HG02970 (cell line): ENCODE measurements at regions not wholly inside any gene's neighbourhood (a gene's known extent, or its start where the extent isn't known, plus 50 kb on each side); places are given as distances from the start of the nearest gene placed in this dataset.
"Not testable (repeated sequence)": the region's sequence is repeated elsewhere in the genome, so short reads cannot be mapped to it uniquely, and the experiment has no call there.

ENCODE experiments used
- ATAC-seq: cut with Tn5 transposase; IDR thresholded peaks from one replicate; pipeline ENCODE4 v1.9.1; 2021; ENCODE audit warnings: mild to moderate bottlenecking, moderate library complexity, moderate number of reproducible peaks; ENCODE audit not compliant: unreplicated experiment, low FRiP score

GRCh38 chr15:38614621-38615020, 50.0 kb upstream of the RASGRP1 start:
- ATAC-seq, result no peak

GRCh38 chr15:38617831-38618230, 53.2 kb upstream of the RASGRP1 start:
- ATAC-seq, result no peak

GRCh38 chr15:38618242-38618955, 53.8 kb upstream of the RASGRP1 start:
- ATAC-seq, result no peak

DNA sequence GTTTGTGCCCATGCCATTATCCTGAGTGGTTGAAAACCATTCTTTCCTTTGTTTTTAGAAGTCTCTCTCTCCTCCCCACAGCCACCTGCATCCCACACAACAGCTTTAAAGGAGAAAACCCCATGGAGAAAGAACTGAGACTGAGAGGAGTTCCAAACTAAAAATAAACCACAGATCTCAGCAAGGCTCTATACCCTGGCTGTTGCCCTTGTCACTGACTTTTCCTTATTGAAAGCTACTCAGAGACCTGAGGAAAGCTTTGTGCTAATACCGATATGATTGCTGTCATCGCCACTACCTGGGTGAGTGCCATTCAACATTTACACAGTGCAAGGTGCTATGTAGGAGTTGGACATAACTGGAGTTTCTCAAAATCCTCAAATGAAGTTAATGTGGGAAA, 55.5 kb upstream of the RASGRP1 start:
- no peak for ATAC-seq

GRCh38 chr15:38620851-38621594, 56.4 kb upstream of the RASGRP1 start:
- ATAC-seq, result no peak

GRCh38 chr15:38622304-38622703, 57.7 kb upstream of the RASGRP1 start:
- ATAC-seq, result no peak

DNA sequence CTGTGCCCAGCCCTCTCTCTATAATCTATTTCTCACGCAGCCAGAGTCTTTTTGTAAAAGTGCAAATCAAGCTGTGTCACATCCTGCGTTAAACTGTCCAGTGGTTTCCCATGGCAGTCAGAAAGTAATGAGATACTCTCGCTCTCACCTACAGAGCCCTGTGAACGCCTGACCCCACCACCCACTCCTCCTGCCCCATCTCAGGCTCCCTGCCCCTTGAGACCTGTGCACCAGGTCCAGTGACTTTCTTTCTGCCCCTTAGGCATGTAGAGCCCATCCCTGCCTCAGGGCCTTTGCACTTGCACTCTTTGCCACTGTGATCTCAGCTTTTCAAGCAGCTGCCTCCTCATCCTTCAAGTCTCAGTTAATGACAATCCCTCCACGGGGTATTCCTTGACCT, 58.3 kb upstream of the RASGRP1 start:
- ATAC-seq, result no peak

DNA sequence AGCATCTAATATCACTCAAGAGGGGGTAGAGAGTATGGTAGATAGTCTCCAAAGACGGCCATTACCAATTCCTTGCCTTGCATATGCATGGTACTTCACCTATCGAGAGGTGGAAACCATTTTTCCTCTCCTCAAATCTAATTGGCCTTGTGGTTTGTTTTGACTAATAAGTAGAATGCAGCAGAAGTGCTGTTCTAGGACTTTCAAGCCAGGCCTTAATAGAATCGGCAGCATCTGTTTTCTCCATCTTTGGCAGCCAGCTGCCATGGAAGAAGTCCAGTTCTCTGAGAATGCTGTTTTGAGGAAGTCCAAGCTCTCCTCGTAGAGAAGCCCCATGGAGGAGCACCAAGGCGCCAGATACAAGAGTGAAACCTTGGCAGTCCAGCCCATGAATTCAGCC, 59.1 kb upstream of the RASGRP1 start:
- ATAC-seq, result no peak

DNA sequence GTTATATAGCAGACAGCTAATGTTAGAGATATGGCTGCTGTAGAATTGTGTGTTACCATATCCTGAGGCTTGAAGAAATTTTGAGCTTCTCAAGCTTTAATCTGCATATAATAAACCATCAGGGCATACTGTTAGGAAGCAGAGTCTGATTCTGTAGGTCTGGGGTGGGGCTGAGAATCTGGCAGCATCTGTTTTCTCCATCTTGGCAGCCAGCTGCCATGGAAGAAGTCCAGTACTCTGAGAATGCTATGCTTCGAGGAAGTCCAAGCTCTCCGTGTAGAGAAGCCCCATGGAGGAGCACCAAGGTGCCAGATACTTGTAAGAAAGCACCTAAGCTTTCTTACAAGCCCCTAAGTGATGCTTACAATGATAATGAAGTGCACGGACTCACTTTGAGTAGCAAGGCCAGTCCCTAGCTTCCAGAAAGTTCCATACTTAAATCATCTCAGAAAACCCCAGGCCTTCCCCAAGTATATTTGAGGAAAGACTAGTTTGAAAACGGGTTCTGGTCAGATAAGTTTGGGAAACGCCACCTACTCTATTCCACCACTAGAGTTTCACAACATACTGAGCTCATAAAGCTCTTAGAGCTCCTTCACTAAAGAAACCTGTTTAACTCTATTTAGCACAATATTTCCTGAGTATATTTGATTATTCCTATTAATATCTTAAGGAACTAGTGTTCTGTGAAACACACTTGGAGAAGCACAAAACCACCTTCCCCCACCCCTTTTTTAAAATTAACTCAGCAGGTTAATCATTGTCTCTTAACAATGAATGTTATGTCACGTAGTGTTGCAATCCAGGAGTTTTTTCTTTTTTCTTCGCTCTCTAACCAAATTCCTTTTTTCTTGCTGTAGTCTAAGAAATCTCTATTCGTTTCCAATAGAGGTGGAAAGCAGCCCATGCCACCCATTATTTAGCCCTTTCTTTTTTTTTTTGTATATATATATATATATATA, 59.9 kb upstream of the RASGRP1 start:
- ATAC-seq, result no peak

DNA sequence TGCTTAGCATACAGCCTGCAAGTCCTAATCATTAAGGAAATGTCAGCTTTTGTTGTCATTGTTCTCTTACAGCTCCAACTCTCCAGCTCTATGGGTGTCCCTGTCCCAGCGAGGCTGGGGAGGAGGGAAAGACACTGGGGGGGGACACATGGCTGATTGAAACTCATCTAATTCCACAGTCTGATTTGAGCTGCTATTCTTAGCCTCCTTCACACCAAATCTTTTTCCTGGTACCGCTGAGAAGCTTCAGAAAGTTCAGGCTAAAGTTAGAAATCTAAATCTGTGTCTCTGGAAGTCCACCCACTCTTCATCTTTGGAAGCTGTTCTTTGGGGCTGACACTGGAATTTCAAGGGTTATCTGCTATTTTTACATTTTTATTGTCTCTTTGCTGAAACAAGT, 61.3 kb upstream of the RASGRP1 start:
- no peak for ATAC-seq

DNA sequence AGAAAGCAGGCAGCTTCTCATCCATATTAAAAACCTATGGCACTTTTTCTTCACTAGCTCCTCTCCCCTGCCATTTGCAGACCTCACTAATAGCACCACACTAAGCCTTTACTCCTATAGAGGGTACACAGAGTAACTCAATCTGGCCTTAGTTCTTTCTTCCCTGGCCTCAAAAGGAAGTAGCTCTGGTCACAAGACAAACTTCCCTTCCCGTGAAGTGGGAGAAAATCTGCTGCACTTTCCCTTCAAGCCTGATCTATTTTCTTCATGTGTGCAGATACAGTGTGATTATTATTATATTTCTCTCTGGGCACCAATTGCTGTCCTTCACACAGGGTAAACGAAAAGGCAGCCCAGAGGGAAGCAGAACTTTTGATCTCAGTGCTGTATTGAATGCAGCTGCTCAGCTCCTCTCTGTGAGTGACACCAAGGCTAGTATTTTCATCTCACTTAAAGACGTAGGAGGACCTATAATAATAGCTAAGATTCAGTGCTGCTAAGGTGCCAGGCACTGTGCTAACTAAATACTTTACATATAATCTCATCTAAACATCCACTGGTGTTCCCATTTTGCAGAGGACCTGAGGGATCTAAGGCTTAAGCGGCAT, 61.9 kb upstream of the RASGRP1 start:
- no peak for ATAC-seq

DNA sequence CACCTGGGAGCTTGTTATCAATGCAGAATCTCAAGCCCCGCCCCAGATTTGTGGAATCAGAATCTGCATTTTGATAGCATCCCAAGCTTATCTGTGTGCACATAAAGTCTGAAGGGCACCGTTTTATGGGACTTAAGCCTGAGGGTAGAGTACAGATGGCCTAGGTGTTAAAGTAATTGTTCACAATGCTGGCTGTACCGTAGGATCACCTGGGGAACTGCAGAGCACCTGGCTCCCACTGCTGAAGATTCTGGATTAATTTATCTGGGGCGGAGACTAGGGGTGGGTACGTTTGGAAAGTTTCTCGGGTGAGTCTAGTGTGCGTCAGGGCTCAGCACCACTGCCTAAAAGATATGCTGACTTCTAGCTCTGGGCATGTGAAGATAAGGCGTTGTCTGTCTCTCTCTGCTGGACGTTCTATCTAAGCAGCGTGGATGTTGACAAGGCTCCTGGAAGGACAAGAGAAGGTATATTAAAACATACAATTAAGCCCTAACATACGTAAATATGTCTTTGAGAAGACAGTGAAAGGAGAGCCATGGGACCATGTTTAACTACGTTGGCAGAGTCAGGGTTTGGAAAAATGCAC, 63.2 kb upstream of the RASGRP1 start:
- ATAC-seq, result no peak

DNA sequence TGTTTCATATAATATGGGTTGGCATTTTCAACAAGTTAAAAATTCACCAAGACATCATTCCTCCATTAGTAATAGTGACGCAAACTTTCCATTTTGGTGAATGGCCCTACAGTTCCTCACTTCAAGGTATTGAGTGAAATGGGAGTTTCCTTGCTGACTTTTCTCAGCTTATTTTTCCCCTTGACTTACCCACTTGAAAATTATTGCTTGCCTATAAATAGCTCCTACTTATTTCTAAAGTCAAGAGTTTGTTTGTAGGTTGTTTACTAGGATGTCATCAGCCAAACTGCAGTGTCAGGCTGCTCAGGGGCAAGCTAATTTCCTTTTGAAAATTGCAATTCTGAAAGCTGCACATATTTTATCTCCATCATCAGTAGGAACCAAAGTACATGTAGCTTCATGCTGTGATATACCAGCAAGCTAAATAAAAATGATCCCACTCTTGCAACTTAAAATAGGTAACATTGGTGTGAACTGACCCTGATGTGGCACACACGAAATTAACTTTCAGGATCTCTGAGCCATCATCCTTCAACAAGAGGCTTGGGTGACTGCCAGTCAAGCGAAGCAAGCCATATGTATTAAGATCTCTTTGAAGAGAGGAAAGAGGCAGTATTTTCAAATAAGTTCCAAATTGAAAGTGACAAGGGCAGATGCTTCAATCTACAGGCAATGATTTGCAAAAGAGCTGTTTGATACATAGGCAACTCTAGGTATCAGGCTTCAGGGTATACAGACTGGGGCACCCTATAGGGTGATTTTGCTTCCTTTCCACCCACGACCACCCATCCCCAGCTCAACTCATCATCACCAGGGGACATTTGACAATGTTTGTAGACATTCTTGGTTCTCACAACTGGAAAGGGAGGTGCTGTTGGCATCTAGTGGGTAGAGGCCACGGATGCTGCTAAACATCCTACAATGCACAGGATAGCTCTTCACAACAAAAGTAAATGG, 66.8 kb upstream of the RASGRP1 start:
- no peak for ATAC-seq

DNA sequence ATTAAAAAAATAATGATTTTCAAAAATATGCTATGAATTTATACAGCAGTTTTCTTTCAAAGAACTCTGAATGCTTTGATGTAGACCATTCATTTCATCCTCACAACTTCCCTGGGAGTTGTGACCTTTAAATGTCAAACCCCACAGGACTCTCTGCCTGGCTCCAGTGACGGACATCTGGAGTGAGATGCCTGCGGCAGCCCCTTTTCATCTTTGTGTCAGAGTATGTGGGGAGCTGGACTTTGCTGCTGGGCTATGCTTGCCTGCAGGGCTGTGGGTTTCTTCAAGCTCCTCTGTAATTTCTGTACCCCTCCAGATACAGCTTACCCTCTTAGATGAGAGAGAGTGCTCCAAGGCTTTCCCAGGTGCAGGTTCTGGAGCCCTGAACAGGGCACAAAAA, 70.6 kb upstream of the RASGRP1 start:
- ATAC-seq, result no peak

GRCh38 chr15:38636597-38636996, 72.0 kb upstream of the RASGRP1 start:
- no peak for ATAC-seq

- no peak for ATAC-seq
Observed at GRCh38 chr15:38638126-38638525, 73.5 kb upstream of the RASGRP1 start.

DNA sequence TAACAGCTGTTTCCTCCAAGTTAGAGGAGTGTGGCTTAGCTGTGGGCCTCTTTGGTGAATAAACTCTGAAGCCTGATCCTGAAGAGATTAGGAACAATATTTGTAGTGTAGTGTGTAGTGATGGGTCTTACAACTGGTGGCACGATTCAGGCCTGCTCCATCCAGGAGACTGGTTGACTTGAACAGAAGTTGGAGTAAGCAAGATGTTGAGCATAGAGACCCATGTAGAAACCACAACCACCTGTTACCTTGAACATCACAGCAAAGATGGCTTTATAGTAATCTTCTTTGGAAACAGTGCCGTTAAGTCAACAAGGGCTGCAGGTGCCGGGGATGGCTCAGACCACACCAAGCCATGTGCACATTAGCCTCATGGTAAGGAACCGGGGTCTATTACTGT, 74.2 kb upstream of the RASGRP1 start:
- no peak for ATAC-seq

DNA sequence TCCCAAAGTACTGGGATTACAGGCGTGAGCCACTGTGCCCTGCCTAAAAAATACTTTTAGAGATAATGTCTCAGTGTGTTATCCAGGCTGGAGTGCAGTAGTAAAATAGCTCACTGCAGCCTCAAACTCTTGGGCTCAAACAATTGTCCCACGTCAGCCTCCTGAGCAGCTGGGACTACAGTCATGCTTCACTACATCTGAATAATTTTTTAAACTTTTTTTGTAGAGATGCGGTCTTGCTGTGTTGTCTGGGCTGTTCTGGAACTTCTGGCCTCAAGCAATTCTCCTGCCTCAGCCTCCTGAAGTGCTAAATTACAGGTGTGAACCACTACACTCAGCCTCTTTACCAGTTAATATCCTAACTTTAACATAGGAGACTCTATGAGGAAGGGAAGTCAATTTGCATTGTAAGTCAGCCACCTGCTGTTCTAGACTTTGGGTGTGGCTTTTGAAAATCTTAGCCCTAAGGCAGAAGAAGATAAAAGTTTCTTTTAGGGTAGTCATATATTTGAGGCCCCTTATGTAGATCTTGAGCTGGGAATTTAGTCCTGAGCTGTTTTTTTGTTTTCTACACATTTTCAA, 78.2 kb upstream of the RASGRP1 start:
- no peak for ATAC-seq

GRCh38 chr15:38644353-38644752, 79.7 kb upstream of the RASGRP1 start:
- not testable (repeated sequence) for ATAC-seq
